ENCODE measurements at regions not wholly inside any gene's neighbourhood (a gene's known extent, or its start where the extent isn't known, plus 50 kb on each side); places are given as distances from the start of the nearest gene placed in this dataset.

- peaks cover 7% of the 10 kb centered on the region for H3K4me1 Mint-ChIP-seq
- H3K36me3 Mint-ChIP-seq, result no peaks in the 10 kb centered on the region
- H3K27ac Mint-ChIP-seq, result no peak overlapping the region
- no peak overlapping the region for H3K4me3 Mint-ChIP-seq
- ATAC-seq, result no peak
- H3K9me3 Mint-ChIP-seq, result no peaks in the 10 kb centered on the region
- no peak for DNase-seq (ENCODE audit: low spot score in 2 of 2)
Observed at GRCh38 chr9:129341987-129342348, 163.9 kb upstream of the IER5L start.

- Mint-ChIP-seq H3K4me1 (peaks cover 1% of the 10 kb centered on the region), H3K36me3 (no peaks in the 10 kb centered on the region), H3K27ac (no peak overlapping the region), H3K4me3 (no peak overlapping the region), H3K9me3 (no peaks in the 10 kb centered on the region)
- no peak for ATAC-seq
- no peak for DNase-seq (ENCODE audit: low spot score in 2 of 2)
Observed at GRCh38 chr9:129341171-129341986, 163.3 kb upstream of the IER5L start.

GRCh38 chr9:129340427-129341170, 162.5 kb upstream of the IER5L start:
- Mint-ChIP-seq H3K27ac (no peak overlapping the region), H3K36me3 (no peaks in the 10 kb centered on the region), H3K4me1 (no peaks in the 10 kb centered on the region), H3K9me3 (no peaks in the 10 kb centered on the region), H3K4me3 (no peak overlapping the region)
- ATAC-seq (peak; percentile 22), DNase-seq (ENCODE audit: low spot score in 2 of 2) (no peak)

GRCh38 chr9:129339539-129340157, 161.6 kb upstream of the IER5L start:
- no peak overlapping the region for H3K4me3 Mint-ChIP-seq
- no peaks in the 10 kb centered on the region for H3K36me3 Mint-ChIP-seq
- H3K4me1 Mint-ChIP-seq, result no peaks in the 10 kb centered on the region
- H3K9me3 Mint-ChIP-seq, result no peaks in the 10 kb centered on the region
- H3K27ac Mint-ChIP-seq, result no peak overlapping the region
- ATAC-seq, result no peak
- no peak for DNase-seq (ENCODE audit: low spot score in 2 of 2)

- Mint-ChIP-seq H3K4me3 (no peak overlapping the region), H3K4me1 (no peaks in the 10 kb centered on the region), H3K9me3 (no peaks in the 10 kb centered on the region), H3K27ac (no peak overlapping the region), H3K36me3 (no peaks in the 10 kb centered on the region)
- ATAC-seq (no peak), DNase-seq (ENCODE audit: low spot score in 2 of 2) (no peak)
Observed at GRCh38 chr9:129338724-129339430, 160.8 kb upstream of the IER5L start.

GRCh38 chr9:129337336-129338140, 159.5 kb upstream of the IER5L start:
- Mint-ChIP-seq H3K36me3 (no peaks in the 10 kb centered on the region), H3K4me3 (peak overlapping the region; percentile 70), H3K27ac (no peak overlapping the region), H3K4me1 (no peaks in the 10 kb centered on the region), H3K9me3 (no peaks in the 10 kb centered on the region)
- ATAC-seq, result no peak
- no peak for DNase-seq (ENCODE audit: low spot score in 2 of 2)

GRCh38 chr9:129336601-129337331, 158.7 kb upstream of the IER5L start:
- Mint-ChIP-seq H3K4me1 (no peaks in the 10 kb centered on the region), H3K9me3 (no peaks in the 10 kb centered on the region), H3K27ac (no peak overlapping the region), H3K36me3 (no peaks in the 10 kb centered on the region), H3K4me3 (peak overlapping the region; percentile 70)
- ATAC-seq, result peak; percentile 66
- DNase-seq (ENCODE audit: low spot score in 2 of 2), result no peak

GRCh38 chr9:129336130-129336528, 158.1 kb upstream of the IER5L start:
- no peaks in the 10 kb centered on the region for H3K9me3 Mint-ChIP-seq
- no peak overlapping the region for H3K27ac Mint-ChIP-seq
- H3K36me3 Mint-ChIP-seq, result no peaks in the 10 kb centered on the region
- DNase-seq (ENCODE audit: low spot score in 2 of 2) (no peak), ATAC-seq (no peak)
- H3K4me3 Mint-ChIP-seq, result peak overlapping the region; percentile 70
- no peaks in the 10 kb centered on the region for H3K4me1 Mint-ChIP-seq

GRCh38 chr9:129335464-129336129, 157.5 kb upstream of the IER5L start:
- H3K4me3 Mint-ChIP-seq, result peak overlapping the region; percentile 70
- H3K4me1 Mint-ChIP-seq, result no peaks in the 10 kb centered on the region
- ATAC-seq, result no peak
- no peaks in the 10 kb centered on the region for H3K36me3 Mint-ChIP-seq
- H3K9me3 Mint-ChIP-seq, result no peaks in the 10 kb centered on the region
- no peak for DNase-seq (ENCODE audit: low spot score in 2 of 2)
- no peak overlapping the region for H3K27ac Mint-ChIP-seq

- no peaks in the 10 kb centered on the region for H3K9me3 Mint-ChIP-seq
- no peaks in the 10 kb centered on the region for H3K36me3 Mint-ChIP-seq
- DNase-seq (ENCODE audit: low spot score in 2 of 2) (no peak), ATAC-seq (no peak)
- H3K4me3 Mint-ChIP-seq, result no peak overlapping the region
- no peak overlapping the region for H3K27ac Mint-ChIP-seq
- H3K4me1 Mint-ChIP-seq, result no peaks in the 10 kb centered on the region
Observed at GRCh38 chr9:129334105-129334935, 156.3 kb upstream of the IER5L start.

- Mint-ChIP-seq H3K4me3 (no peak overlapping the region), H3K4me1 (no peaks in the 10 kb centered on the region), H3K36me3 (no peaks in the 10 kb centered on the region), H3K9me3 (no peaks in the 10 kb centered on the region), H3K27ac (no peak overlapping the region)
- ATAC-seq, result no peak
- no peak for DNase-seq (ENCODE audit: low spot score in 2 of 2)
Observed at GRCh38 chr9:129333617-129334104, 155.6 kb upstream of the IER5L start.

- DNase-seq (ENCODE audit: low spot score in 2 of 2) (no peak), ATAC-seq (no peak)
- no peaks in the 10 kb centered on the region for H3K36me3 Mint-ChIP-seq
- no peak overlapping the region for H3K4me3 Mint-ChIP-seq
- no peaks in the 10 kb centered on the region for H3K4me1 Mint-ChIP-seq
- no peak overlapping the region for H3K27ac Mint-ChIP-seq
- H3K9me3 Mint-ChIP-seq, result no peaks in the 10 kb centered on the region
Observed at GRCh38 chr9:129332581-129332980, 154.5 kb upstream of the IER5L start.

Data from stimulated activated effector memory CD8-positive, alpha-beta T cell treated with anti-CD3 and anti-CD28 coated beads, Interleukin-12 subunit alpha, Interleukin-12 subunit beta, amount 100 ng/mL, for 72 hours (primary cell).